Kidney capillary endothelial cell (primary cell): ENCODE measurements at regions not wholly inside any gene's neighbourhood (a gene's known extent, or its start where the extent isn't known, plus 50 kb on each side); places are given as distances from the start of the nearest gene placed in this dataset.

Experiments
- DNase-seq: peaks from one replicate; pipeline ENCODE4 v3.0.0-alpha.2; 2018; ENCODE audit warnings: low spot score

- DNase-seq, result no peak
Measured at GRCh38 chr4:4772534-4772933, 86.9 kb upstream of the MSX1 start.

GRCh38 chr4:4771160-4771559, 88.3 kb upstream of the MSX1 start:
- no peak for DNase-seq

GRCh38 chr4:4770610-4771009, 88.9 kb upstream of the MSX1 start:
- no peak for DNase-seq

GRCh38 chr4:4766564-4766963, 92.9 kb upstream of the MSX1 start:
- DNase-seq, result no peak

- DNase-seq, result no peak
Measured at GRCh38 chr4:4765811-4766210, 93.7 kb upstream of the MSX1 start.

GRCh38 chr4:4764558-4764905, 94.9 kb upstream of the MSX1 start:
- no peak for DNase-seq

- DNase-seq, result peak; percentile 79
Measured at GRCh38 chr4:4763822-4764557, 95.5 kb upstream of the MSX1 start.

- DNase-seq, result no peak
Measured at GRCh38 chr4:4762909-4763821, 96.3 kb upstream of the MSX1 start.

GRCh38 chr4:4762300-4762699, 97.2 kb upstream of the MSX1 start:
- no peak for DNase-seq

GRCh38 chr4:4761128-4761982, 98.1 kb upstream of the MSX1 start:
- DNase-seq, result no peak

GRCh38 chr4:4759883-4760282, 99.6 kb upstream of the MSX1 start:
- no peak for DNase-seq

GRCh38 chr4:4759232-4759631, 100.2 kb upstream of the MSX1 start:
- no peak for DNase-seq

- no peak for DNase-seq
Measured at GRCh38 chr4:4758681-4759080, 100.8 kb upstream of the MSX1 start.

GRCh38 chr4:4755306-4755705, 104.2 kb upstream of the MSX1 start:
- DNase-seq, result no peak

GRCh38 chr4:4754641-4755040, 104.8 kb upstream of the MSX1 start:
- no peak for DNase-seq

GRCh38 chr4:4753643-4754042, 105.8 kb upstream of the MSX1 start:
- DNase-seq, result no peak

- no peak for DNase-seq
Measured at GRCh38 chr4:4752576-4753401, 106.7 kb upstream of the MSX1 start.

- DNase-seq, result no peak
Measured at GRCh38 chr4:4752025-4752424, 107.4 kb upstream of the MSX1 start.

GRCh38 chr4:4750187-4750586, 109.3 kb upstream of the MSX1 start:
- no peak for DNase-seq

- DNase-seq, result no peak
Measured at GRCh38 chr4:4749137-4749536, 110.3 kb upstream of the MSX1 start.

GRCh38 chr4:4746444-4746843, 113.0 kb upstream of the MSX1 start:
- no peak for DNase-seq

GRCh38 chr4:4740071-4740470, 119.4 kb upstream of the MSX1 start:
- DNase-seq, result no peak
